ENCODE measurements at regions not wholly inside any gene's neighbourhood (a gene's known extent, or its start where the extent isn't known, plus 50 kb on each side); places are given as distances from the start of the nearest gene placed in this dataset.

GRCh38 chr17:77708049-77708448, 250.5 kb upstream of the TNRC6C start:
- no peak for ATAC-seq
- no peak overlapping the region for H3K4me3 Mint-ChIP-seq
- peaks cover 10 to 17% of the 10 kb centered on the region in 2 donors for H3K27me3 Mint-ChIP-seq
- no peaks in the 10 kb centered on the region for H3K4me1 Mint-ChIP-seq (ENCODE audit: low read depth in 2 of 2)
- H3K27ac Mint-ChIP-seq: no peak overlapping the region
- peak; percentile 13 for DNase-seq (ENCODE audit: low spot score)
- peaks cover 18% of the 10 kb centered on the region for H3K36me3 Mint-ChIP-seq
- peaks cover 8% of the 10 kb centered on the region for H3K9me3 Mint-ChIP-seq

- Mint-ChIP-seq H3K4me1 (ENCODE audit: low read depth in 2 of 2) (no peaks in the 10 kb centered on the region), H3K36me3 (peaks cover 10% of the 10 kb centered on the region), H3K4me3 (no peak overlapping the region), H3K27ac (no peak overlapping the region), H3K9me3 (peaks cover 2% of the 10 kb centered on the region), H3K27me3 (peaks cover 5 to 11% of the 10 kb centered on the region in 2 donors)
- no peak for ATAC-seq
- peak; percentile 18 for DNase-seq (ENCODE audit: low spot score)
These were observed 249.6 kb upstream of the TNRC6C start for GRCh38 chr17:77708936-77709335.

GRCh38 chr17:77709594-77709993, 248.9 kb upstream of the TNRC6C start:
- no peaks in the 10 kb centered on the region for H3K4me1 Mint-ChIP-seq (ENCODE audit: low read depth in 2 of 2)
- H3K27ac Mint-ChIP-seq: no peak overlapping the region
- DNase-seq (ENCODE audit: low spot score): no peak
- no peaks in the 10 kb centered on the region for H3K9me3 Mint-ChIP-seq
- H3K36me3 Mint-ChIP-seq: peaks cover 7% of the 10 kb centered on the region
- peaks cover 5 to 10% of the 10 kb centered on the region in 2 donors for H3K27me3 Mint-ChIP-seq
- no peak for ATAC-seq
- no peak overlapping the region for H3K4me3 Mint-ChIP-seq

DNA sequence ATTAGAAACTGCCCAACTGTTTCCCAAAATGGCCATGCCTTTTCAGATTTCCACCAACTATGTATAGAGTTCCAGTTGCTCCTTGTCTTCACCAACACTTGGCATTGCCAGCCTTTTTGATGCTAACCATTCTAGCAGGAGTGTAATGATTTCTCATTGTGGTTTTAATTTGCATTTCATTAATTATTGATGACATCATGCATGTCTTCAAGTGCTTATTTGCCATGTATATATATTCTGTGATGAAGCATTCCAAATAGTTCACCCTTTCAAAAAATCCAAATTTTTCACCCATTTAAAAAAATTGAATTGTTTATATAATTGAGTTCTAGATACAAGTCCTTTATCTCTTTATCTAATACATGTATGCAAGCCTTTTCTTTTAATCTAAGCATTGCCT, 245.9 kb upstream of the TNRC6C start:
- no peaks in the 10 kb centered on the region for H3K4me1 Mint-ChIP-seq (ENCODE audit: low read depth in 2 of 2)
- no peak overlapping the region for H3K27ac Mint-ChIP-seq
- ATAC-seq (no peak), DNase-seq (ENCODE audit: low spot score) (no peak)
- no peaks in the 10 kb centered on the region for H3K36me3 Mint-ChIP-seq
- H3K27me3 Mint-ChIP-seq: peaks cover 18 to 19% of the 10 kb centered on the region in 2 donors
- no peak overlapping the region for H3K4me3 Mint-ChIP-seq
- H3K9me3 Mint-ChIP-seq: no peaks in the 10 kb centered on the region

DNA sequence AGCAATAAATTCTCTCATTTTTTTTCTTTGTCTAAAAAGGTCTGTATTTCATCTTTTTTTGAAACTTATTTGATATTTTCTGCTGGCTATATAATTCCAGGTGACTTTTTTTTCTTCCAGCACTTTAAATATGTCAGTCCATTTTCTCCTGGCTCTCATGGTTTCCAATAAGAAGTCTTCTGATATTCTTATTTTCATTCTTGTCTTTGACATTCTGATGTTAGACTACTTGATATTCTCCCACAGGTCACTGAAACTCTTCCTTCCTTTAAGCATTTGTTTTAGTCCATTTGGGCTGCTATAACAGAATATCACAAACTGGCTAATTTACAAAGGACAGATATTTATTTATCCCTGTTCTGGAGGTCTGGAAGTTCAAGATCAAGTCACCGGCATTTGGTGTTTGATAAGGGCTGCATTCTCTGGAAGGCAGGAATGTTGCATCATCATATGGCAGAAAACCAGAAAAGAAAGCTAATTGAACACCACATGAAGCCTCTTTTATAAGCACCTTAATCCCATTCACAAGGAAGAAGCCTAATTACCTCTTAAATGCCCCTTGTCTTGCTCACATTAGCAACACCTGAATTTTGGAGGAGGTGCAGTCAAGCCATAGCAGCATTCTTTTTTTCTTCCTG, 242.1 kb upstream of the TNRC6C start:
- peaks cover 25 to 28% of the 10 kb centered on the region in 2 donors for H3K27me3 Mint-ChIP-seq
- H3K36me3 Mint-ChIP-seq: no peaks in the 10 kb centered on the region
- DNase-seq (ENCODE audit: low spot score) (no peak), ATAC-seq (no peak)
- H3K4me3 Mint-ChIP-seq: no peak overlapping the region
- H3K4me1 Mint-ChIP-seq (ENCODE audit: low read depth in 2 of 2): peaks cover 0 to 6% of the 10 kb centered on the region in 2 donors
- H3K27ac Mint-ChIP-seq: no peak overlapping the region
- peaks cover 6% of the 10 kb centered on the region for H3K9me3 Mint-ChIP-seq

DNA sequence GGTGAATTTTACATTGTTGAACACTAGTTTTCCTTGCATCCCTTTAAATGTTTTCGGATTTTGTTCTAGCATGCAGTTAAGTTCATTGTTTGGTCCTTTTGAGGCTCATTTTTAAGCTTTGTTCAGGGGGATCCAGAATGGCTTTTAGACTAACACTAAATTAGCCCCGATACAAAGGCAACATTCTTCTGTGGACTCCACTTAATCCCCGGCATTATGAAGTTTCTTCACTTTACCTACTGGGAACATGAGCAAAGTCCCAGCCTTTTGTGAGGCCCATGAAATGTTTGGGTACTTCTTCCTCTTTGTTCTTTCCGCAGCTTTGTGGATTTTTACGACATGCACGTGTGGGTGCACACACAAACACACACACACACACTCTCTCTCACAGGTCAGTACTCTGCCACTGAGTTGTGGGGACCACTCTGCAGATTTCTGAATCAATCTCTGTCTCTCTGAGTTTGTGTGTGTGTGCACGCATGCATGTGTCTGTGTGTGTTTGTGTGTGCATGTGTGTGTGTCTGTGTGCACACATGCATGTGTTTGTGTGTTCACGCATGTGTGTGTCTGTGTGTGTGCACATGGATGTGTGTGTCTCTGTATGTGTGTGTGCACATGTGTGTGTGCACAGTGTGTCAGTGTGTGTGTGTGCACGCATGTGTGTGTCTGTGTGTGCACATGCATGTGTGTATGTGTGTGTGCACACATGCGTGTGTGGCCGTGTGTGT, 240.4 kb upstream of the TNRC6C start:
- no peak for DNase-seq (ENCODE audit: low spot score)
- H3K4me3 Mint-ChIP-seq: no peak overlapping the region
- peaks cover 0 to 6% of the 10 kb centered on the region in 2 donors for H3K4me1 Mint-ChIP-seq (ENCODE audit: low read depth in 2 of 2)
- no peak overlapping the region for H3K27ac Mint-ChIP-seq
- ATAC-seq: no peak
- peaks cover 6% of the 10 kb centered on the region for H3K9me3 Mint-ChIP-seq
- no peaks in the 10 kb centered on the region for H3K36me3 Mint-ChIP-seq
- peaks cover 21 to 28% of the 10 kb centered on the region in 2 donors for H3K27me3 Mint-ChIP-seq

GRCh38 chr17:77718669-77718961, 239.9 kb upstream of the TNRC6C start:
- ATAC-seq: no peak
- H3K4me1 Mint-ChIP-seq (ENCODE audit: low read depth in 2 of 2): peaks cover 0 to 6% of the 10 kb centered on the region in 2 donors
- peaks cover 6% of the 10 kb centered on the region for H3K9me3 Mint-ChIP-seq
- no peak for DNase-seq (ENCODE audit: low spot score)
- H3K4me3 Mint-ChIP-seq: no peak overlapping the region
- H3K27me3 Mint-ChIP-seq: peaks cover 21 to 28% of the 10 kb centered on the region in 2 donors
- H3K36me3 Mint-ChIP-seq: no peaks in the 10 kb centered on the region
- H3K27ac Mint-ChIP-seq: no peak overlapping the region

GRCh38 chr17:77719806-77720205, 238.7 kb upstream of the TNRC6C start:
- H3K36me3 Mint-ChIP-seq: no peaks in the 10 kb centered on the region
- H3K4me1 Mint-ChIP-seq (ENCODE audit: low read depth in 2 of 2): peaks cover 0 to 6% of the 10 kb centered on the region in 2 donors
- peaks cover 6% of the 10 kb centered on the region for H3K9me3 Mint-ChIP-seq
- DNase-seq (ENCODE audit: low spot score) (no peak), ATAC-seq (no peak)
- no peak overlapping the region for H3K27ac Mint-ChIP-seq
- H3K4me3 Mint-ChIP-seq: no peak overlapping the region
- peaks cover 21 to 28% of the 10 kb centered on the region in 2 donors for H3K27me3 Mint-ChIP-seq

GRCh38 chr17:77720946-77721845, 237.3 kb upstream of the TNRC6C start:
- H3K27ac Mint-ChIP-seq: no peak overlapping the region
- ATAC-seq (no peak), DNase-seq (ENCODE audit: low spot score) (no peak)
- H3K9me3 Mint-ChIP-seq: peaks cover 6% of the 10 kb centered on the region
- H3K36me3 Mint-ChIP-seq: no peaks in the 10 kb centered on the region
- peaks cover 14 to 22% of the 10 kb centered on the region in 2 donors for H3K27me3 Mint-ChIP-seq
- peaks cover 0 to 6% of the 10 kb centered on the region in 2 donors for H3K4me1 Mint-ChIP-seq (ENCODE audit: low read depth in 2 of 2)
- no peak overlapping the region for H3K4me3 Mint-ChIP-seq

- Mint-ChIP-seq H3K36me3 (no peaks in the 10 kb centered on the region), H3K4me3 (no peak overlapping the region), H3K27ac (no peak overlapping the region), H3K27me3 (peaks cover 10 to 17% of the 10 kb centered on the region in 2 donors), H3K4me1 (ENCODE audit: low read depth in 2 of 2) (peaks cover 0 to 6% of the 10 kb centered on the region in 2 donors), H3K9me3 (peaks cover 6% of the 10 kb centered on the region)
- ATAC-seq (no peak), DNase-seq (ENCODE audit: low spot score) (no peak)
These were observed 236.7 kb upstream of the TNRC6C start for GRCh38 chr17:77721846-77722160.

DNA sequence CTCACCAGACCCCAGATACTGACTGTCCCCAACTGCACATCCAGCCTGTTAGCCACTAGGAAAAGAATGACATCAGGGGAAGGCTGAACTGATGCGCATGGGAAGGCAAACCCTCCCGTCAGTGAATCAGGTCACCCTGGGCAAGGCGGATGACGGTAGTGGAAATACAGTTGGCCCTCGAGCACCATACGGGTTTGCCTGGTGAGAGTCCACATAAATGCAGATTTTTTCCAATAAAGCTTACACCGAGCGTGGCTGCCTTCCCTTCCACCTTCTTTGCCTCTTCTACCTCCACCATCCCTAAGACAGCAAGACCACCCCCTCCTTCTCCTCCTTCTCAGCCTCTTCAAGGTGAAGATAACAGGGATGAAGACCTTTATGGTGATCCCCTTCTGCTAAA, 236.1 kb upstream of the TNRC6C start:
- DNase-seq (ENCODE audit: low spot score) (no peak), ATAC-seq (no peak)
- Mint-ChIP-seq H3K36me3 (no peaks in the 10 kb centered on the region), H3K4me3 (no peak overlapping the region), H3K9me3 (peaks cover 6% of the 10 kb centered on the region), H3K27ac (no peak overlapping the region), H3K4me1 (ENCODE audit: low read depth in 2 of 2) (peaks cover 0 to 6% of the 10 kb centered on the region in 2 donors), H3K27me3 (peaks cover 7 to 11% of the 10 kb centered on the region in 2 donors)

DNA sequence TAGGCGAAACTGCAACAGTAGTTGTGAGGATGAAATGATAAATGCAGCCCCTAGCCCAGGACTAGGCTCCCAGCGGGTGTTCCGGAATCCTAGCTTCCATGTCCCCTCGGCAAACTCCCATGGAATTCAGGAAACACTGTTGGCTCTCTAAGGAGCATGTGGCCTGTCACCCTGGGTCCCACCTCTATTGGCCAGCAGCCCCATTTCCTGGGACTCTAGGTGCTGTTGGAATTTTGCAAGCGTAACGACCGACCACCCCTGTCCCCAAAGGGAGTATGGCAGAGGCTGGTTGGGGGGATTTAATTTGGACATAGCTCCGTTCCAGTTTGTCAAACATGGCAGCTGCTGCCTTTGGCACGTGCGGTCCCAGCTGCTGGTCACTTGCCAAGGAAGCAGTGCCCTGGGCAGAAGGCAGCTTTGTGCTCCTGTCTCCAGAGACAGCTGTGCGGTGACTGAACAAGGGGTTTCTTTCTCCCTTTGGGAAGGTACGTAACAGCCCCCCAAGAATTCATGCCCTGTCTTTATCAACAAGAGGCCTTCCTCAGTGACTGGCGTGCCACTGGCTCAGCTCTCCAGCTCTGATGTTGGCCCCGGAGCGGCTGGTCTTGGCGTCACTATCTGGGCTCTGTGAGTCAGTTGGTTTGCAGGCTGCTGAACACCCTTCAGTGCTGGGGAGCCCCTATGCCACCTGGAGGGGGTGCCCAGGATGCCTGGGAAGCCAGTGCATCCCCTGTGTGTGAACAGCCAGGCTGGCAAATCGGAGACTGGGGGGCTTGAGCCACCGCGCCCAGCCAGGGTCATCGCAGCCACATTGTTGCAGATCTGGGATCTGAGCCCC, 235.2 kb upstream of the TNRC6C start:
- ATAC-seq: no peak
- Mint-ChIP-seq H3K27ac (no peak overlapping the region), H3K9me3 (peaks cover 5% of the 10 kb centered on the region), H3K4me1 (ENCODE audit: low read depth in 2 of 2) (peaks cover 0 to 8% of the 10 kb centered on the region in 2 donors), H3K4me3 (no peak overlapping the region), H3K27me3 (peaks cover 5 to 6% of the 10 kb centered on the region in 2 donors), H3K36me3 (no peaks in the 10 kb centered on the region)
- no peak for DNase-seq (ENCODE audit: low spot score)
